HEK293T (cell line): ENCODE measurements at regions not wholly inside any gene's neighbourhood (a gene's known extent, or its start where the extent isn't known, plus 50 kb on each side); places are given as distances from the start of the nearest gene placed in this dataset.

Experiments
- BHLHE40 ChIP-seq: fragments of 450-650 bp; IDR thresholded peaks from 2 replicates; pipeline ENCODE4 v1.6.1; 2016; ENCODE audit warnings: mild to moderate bottlenecking, moderate library complexity, borderline replicate concordance
- FOXA1 ChIP-seq: fragments of 450-650 bp; IDR thresholded peaks from 2 replicates; pipeline ENCODE4 v1.6.1; 2016; ENCODE audit warnings: mild to moderate bottlenecking
- SUZ12 ChIP-seq: fragments of 450-650 bp; IDR thresholded peaks from 2 replicates; pipeline ENCODE4 v1.6.1; 2016; ENCODE audit warnings: mild to moderate bottlenecking
- TARDBP ChIP-seq: fragments of 450-650 bp; IDR thresholded peaks from 2 replicates; pipeline ENCODE4 v1.6.1; 2016

GRCh38 chr12:69120354-69120753 is 119.0 kb upstream of the CPSF6 start:
- TF ChIP-seq FOXA1 (no peak), TARDBP (no peak), BHLHE40 (no peak), SUZ12 (no peak)
